ENCODE measurements at regions not wholly inside any gene's neighbourhood (a gene's known extent, or its start where the extent isn't known, plus 50 kb on each side); places are given as distances from the start of the nearest gene placed in this dataset.

GRCh38 chr3:170731281-170731680, 138.7 kb downstream of the RPL22L1 start:
- TF ChIP-seq TAF1 (IDR thresholded peaks at IDR 0.05; ENCODE audit: borderline replicate concordance, low read depth, low read length): no peak
- TF ChIP-seq USF2 (IDR thresholded peaks at IDR 0.05; ENCODE audit: borderline replicate concordance, low read depth, low read length): no peak
- Histone ChIP-seq H3K4me1 (ENCODE audit: control insufficient read depth in 1 of 2, insufficient read depth in 2 of 2, low read depth in 1 of 2, low read length in 1 of 2) (peaks cover 7 to 18% of the 10 kb centered on the region in 2 experiments; a peak in 3 of 4 replicates), H3K27me3 (ENCODE audit: insufficient read depth) (no peaks in the 10 kb centered on the region), H3K4me2 (no peak overlapping the region), H4K20me1 (ENCODE audit: insufficient read depth) (no peaks in the 10 kb centered on the region), H3K9me2 (no peaks in the 10 kb centered on the region), H3K4me3 (ENCODE audit: low read depth in 2 of 2, low read length in 1 of 2) (no peak overlapping the region), H3K36me3 (replicated peaks in 1 of 2; ENCODE audit: control insufficient read depth in 1 of 2, insufficient read depth in 2 of 2, low read length in 1 of 2) (no peaks in the 10 kb centered on the region), H3F3A (replicated peaks; ENCODE audit: insufficient read depth) (peaks cover 25% of the 10 kb centered on the region), H3K9me3 (no peaks in the 10 kb centered on the region), H3K79me2 (ENCODE audit: insufficient read depth) (no peaks in the 10 kb centered on the region), H2AFZ (ENCODE audit: low read depth) (peak overlapping the region; percentile 44; the same call in 1 of the 2 replicates), H3K9ac (no peak overlapping the region), H3K27ac (ENCODE audit: low read depth in 2 of 2, low read length in 1 of 2) (no peak overlapping the region)
- ChIA-PET CTCF (interaction anchor here (1.2 to 1.9 kb wide), 2 partner anchors 10 to 316 kb away, joined by 3 to 4 read pairs; no protein-coding TSS in a partner anchor), POLR2A (no interaction called here)
- no peak for DNase-seq

GRCh38 chr3:170730071-170730812, 139.8 kb downstream of the RPL22L1 start:
- no peak overlapping the region for H3K4me3 ChIP-seq (ENCODE audit: low read depth in 2 of 2, low read length in 1 of 2)
- peak; percentile 46 for DNase-seq
- no peaks in the 10 kb centered on the region for H3K9me3 ChIP-seq
- H3K4me2 ChIP-seq: no peak overlapping the region
- TF ChIP-seq YY1 (IDR thresholded peaks at IDR 0.05; ENCODE audit: low read depth) (no peak), GATA2 (CRISPR knock-in tag; IDR thresholded peaks at IDR 0.05) (peak; percentile 88), MXI1 (IDR thresholded peaks at IDR 0.05; ENCODE audit: low read depth, low read length) (peak; percentile 44; the same call in 1 of the 2 replicates), EP300 (IDR thresholded peaks at IDR 0.05; ENCODE audit: borderline replicate concordance in 1 of 2, low read depth in 1 of 2, low read length in 1 of 2) (peak in 1 of 2 experiments; percentile 69; a peak in 1 of 4 replicates), RCOR1 (IDR thresholded peaks at IDR 0.05; ENCODE audit: low read length) (peak; percentile 65; the same call in 1 of the 2 replicates), SIN3A (IDR thresholded peaks at IDR 0.05; ENCODE audit: borderline replicate concordance, low read depth, low read length) (no peak)
- H4K20me1 ChIP-seq (ENCODE audit: insufficient read depth): no peaks in the 10 kb centered on the region
- H3K9ac ChIP-seq: no peak overlapping the region
- no peaks in the 10 kb centered on the region for H3K9me2 ChIP-seq
- ChIA-PET CTCF (interaction anchor here (0.8 to 1.9 kb wide), 7 partner anchors 9 to 315 kb away, joined by 3 to 4 read pairs (median 4); no protein-coding TSS in a partner anchor), POLR2A (no interaction called here)
- H3K27ac ChIP-seq (ENCODE audit: low read depth in 2 of 2, low read length in 1 of 2): peak overlapping the region in 1 of 2 experiments; percentile 74; a peak in 2 of 4 replicates
- H2AFZ ChIP-seq (ENCODE audit: low read depth): no peak overlapping the region
- 97% methylated on average over 4 of the region's 4 CpGs for WGBS (ENCODE audit: low lambda C conversion rate)
- H3K27me3 ChIP-seq (ENCODE audit: insufficient read depth): no peaks in the 10 kb centered on the region
- H3K36me3 ChIP-seq (replicated peaks in 1 of 2; ENCODE audit: control insufficient read depth in 1 of 2, insufficient read depth in 2 of 2, low read length in 1 of 2): no peaks in the 10 kb centered on the region
- peaks cover 7 to 26% of the 10 kb centered on the region in 2 experiments; a peak in 3 of 4 replicates for H3K4me1 ChIP-seq (ENCODE audit: control insufficient read depth in 1 of 2, insufficient read depth in 2 of 2, low read depth in 1 of 2, low read length in 1 of 2)
- peaks cover 34% of the 10 kb centered on the region for H3F3A ChIP-seq (replicated peaks; ENCODE audit: insufficient read depth)
- no peaks in the 10 kb centered on the region for H3K79me2 ChIP-seq (ENCODE audit: insufficient read depth)

- Histone ChIP-seq H3K27ac (ENCODE audit: low read depth in 2 of 2, low read length in 1 of 2) (peak overlapping the region in 1 of 2 experiments; percentile 99; a peak in 2 of 4 replicates), H3F3A (replicated peaks; ENCODE audit: insufficient read depth) (peaks cover 41% of the 10 kb centered on the region), H3K36me3 (replicated peaks in 1 of 2; ENCODE audit: control insufficient read depth in 1 of 2, insufficient read depth in 2 of 2, low read length in 1 of 2) (no peaks in the 10 kb centered on the region), H3K4me2 (no peak overlapping the region; the same call in 1 of the 2 replicates), H3K4me1 (ENCODE audit: control insufficient read depth in 1 of 2, insufficient read depth in 2 of 2, low read depth in 1 of 2, low read length in 1 of 2) (peaks cover 11 to 44% of the 10 kb centered on the region in 2 experiments; a peak in 3 of 4 replicates), H3K9me3 (no peaks in the 10 kb centered on the region), H3K79me2 (ENCODE audit: insufficient read depth) (no peaks in the 10 kb centered on the region), H3K9me2 (no peaks in the 10 kb centered on the region), H4K20me1 (ENCODE audit: insufficient read depth) (no peaks in the 10 kb centered on the region), H3K4me3 (ENCODE audit: low read depth in 2 of 2, low read length in 1 of 2) (no peak overlapping the region), H3K27me3 (ENCODE audit: insufficient read depth) (no peaks in the 10 kb centered on the region), H2AFZ (ENCODE audit: low read depth) (0 out of 2 replicates have a peak overlapping the region, but pooled peaks have one; percentile 58), H3K9ac (peak overlapping the region; percentile 81)
- ChIA-PET POLR2A (no interaction called here), CTCF (interaction anchor here (0.6 to 1.3 kb wide), 4 partner anchors 25 to 314 kb away, joined by 3 to 5 read pairs (median 3); no protein-coding TSS in a partner anchor)
- no peak for DNase-seq
- WGBS (ENCODE audit: low lambda C conversion rate): 96% methylated on average over 3 of the region's 3 CpGs
- no peak for TF ChIP-seq ZBTB33 (IDR thresholded peaks at IDR 0.05; ENCODE audit: borderline replicate concordance, low read depth)
- no peak for TF ChIP-seq GATA2 (CRISPR knock-in tag; IDR thresholded peaks at IDR 0.05)
- no peak for TF ChIP-seq PBX3 (IDR thresholded peaks at IDR 0.05)
- TF ChIP-seq REST (IDR thresholded peaks at IDR 0.05; ENCODE audit: low read depth, low read length): no peak
Measured at GRCh38 chr3:170728181-170728580, 141.8 kb downstream of the RPL22L1 start.

All from SK-N-SH (cell line).